CD4-positive, alpha-beta T cell treated with Interleukin-10 for 1 hour (primary cell): ENCODE measurements at regions not wholly inside any gene's neighbourhood (a gene's known extent, or its start where the extent isn't known, plus 50 kb on each side); places are given as distances from the start of the nearest gene placed in this dataset.

Experiments used
- DNase-seq: peaks from one replicate; pipeline ENCODE4 v3.0.0-alpha.2; 2020

DNA sequence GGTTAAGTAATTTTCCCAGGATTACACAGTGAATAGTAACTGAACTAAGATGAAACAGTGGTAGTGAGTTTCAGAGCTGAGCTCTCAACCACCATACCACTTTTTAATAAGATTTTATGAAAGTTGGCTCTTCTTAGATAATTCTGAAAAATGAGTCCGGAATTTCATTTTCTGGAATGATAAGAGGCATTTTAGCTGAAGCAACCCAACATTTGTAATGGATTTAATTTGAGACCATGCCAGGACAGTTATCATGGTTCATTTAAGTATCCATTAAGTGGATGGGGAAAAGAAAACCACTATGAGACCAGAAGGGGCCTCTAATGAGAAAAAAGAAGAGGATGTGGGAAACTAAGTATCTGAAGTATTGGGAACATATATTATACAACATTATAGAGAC lies 464.7 kb upstream of the C9orf72 start:
- no peak for DNase-seq

DNA sequence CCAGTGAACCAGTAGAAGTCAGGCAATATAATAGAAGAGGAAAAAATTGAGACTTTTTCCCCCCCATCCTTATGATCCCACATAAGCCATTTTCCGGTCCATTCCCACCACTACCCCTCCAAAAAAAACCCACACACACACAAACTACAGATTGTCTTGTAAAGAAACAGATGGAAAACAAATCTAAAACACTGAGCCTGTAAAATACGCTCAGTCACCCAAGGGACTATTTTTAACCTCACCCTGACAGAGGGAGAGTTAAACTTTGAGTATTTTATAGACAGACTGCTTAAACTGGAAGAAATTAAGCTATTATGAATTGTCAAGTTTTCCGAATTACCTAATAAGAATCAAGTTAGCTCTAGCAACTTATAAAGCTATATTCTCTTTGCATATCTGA lies 471.8 kb upstream of the C9orf72 start:
- no peak for DNase-seq

DNA sequence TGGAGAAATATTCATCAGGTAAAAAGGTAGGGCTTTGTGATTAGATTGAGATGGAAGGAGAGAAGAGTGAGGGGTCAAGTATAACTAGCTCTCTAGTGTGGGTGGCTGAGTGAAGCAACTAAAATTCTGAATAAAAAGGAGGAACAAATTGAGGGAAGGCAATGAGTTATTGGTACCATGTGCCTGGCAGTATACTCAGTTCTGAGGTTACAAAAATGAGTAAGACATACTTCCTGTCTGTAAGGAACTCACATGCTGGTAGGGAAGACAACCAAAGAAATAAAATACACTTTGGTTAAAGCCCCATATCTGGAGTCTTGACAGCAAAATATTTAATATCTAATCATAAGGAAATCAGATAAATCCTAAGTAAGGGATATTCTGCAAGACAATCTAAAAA lies 476.8 kb upstream of the C9orf72 start:
- no peak for DNase-seq

DNA sequence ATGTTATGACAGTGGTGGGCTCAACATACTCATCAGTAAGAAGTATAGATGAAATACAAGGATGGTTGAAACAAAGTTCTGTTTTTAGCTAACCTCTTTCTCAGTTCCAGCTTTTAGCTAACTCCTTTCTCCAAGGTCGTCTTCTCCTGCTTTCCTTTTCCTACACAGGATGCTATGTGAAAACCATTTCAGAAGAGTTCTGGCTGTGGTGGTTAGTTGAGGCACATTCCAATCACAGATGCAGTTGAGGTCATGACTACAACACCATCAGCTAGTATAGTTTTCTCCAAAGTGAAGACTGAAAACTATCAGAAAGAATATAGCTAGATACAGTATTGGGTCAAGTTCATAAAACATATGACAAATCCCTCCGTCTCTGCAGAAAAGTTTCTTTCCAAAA lies 477.7 kb upstream of the C9orf72 start:
- no peak for DNase-seq

DNA sequence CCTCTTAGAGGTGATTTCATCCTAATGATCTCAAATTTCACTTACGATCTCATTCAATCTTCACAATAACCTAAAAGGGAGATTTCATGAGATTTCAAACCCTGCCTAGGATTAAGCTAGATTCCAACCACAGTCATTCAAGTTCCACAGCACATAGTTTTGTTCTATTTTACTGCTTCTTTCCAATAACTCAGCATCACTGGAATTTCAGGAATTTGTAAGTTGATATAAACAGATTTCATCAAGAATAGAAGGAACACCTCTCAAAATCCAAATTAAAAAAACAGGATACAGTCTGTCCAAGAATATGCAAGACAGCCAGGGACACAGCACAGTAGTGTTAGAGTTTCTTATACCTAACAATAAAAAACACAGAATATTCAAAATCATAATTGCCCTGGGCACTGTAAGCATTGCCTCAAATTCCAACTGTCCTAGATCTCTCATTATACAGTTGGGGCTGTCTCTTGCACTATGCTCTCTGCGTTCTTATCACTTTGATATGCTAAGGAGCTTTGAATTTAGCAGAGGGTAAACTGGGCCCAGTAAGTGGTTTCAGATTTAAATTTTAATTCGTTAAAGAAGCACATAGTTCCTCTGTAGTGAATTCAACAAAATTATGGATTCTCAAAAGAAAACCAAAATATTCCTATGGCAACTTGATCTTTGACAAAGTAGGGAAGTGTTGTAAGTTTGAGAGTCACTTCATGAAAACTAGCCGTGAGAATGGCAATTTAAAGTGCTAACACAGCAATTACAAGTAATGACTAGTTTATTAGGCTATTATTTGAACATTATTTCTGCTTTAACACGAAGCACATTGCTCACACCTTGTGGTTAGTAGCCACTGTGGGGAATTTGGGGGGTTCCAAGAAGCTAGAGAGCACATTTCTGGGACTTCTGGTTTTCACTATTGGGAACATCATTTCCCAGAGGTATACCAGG lies 478.6 kb upstream of the C9orf72 start:
- no peak for DNase-seq

DNA sequence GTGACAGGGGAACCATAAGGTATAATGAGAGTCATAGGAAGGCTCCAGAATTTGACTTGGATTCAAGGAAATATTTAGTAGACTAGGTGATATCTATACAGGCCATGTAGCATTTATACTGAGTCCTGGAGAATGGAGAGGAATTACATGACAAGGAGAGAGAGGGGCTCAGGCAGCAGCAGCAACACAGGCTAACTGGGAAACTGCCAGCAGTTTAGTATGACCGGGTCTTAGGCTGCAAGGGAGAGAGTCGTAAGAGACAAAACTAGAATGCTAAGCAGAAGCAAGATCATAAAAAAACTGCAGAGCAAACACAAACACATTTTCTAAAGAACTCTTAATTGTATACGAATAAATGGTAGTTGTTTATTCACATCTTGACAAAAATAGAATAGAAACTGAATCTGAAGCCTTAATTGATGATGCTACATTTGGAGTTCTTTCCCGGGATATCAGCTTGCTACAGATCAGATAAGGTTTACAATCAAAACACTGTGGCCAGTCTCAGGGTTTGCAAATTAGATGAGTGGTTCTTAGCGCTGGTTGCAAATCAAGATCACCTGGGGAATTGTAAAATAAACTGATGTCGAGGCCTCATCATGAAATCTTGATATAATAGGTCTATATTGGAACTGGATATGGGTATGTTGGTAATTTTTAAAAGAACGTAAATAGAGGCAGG lies 480.0 kb upstream of the C9orf72 start:
- no peak for DNase-seq

DNA sequence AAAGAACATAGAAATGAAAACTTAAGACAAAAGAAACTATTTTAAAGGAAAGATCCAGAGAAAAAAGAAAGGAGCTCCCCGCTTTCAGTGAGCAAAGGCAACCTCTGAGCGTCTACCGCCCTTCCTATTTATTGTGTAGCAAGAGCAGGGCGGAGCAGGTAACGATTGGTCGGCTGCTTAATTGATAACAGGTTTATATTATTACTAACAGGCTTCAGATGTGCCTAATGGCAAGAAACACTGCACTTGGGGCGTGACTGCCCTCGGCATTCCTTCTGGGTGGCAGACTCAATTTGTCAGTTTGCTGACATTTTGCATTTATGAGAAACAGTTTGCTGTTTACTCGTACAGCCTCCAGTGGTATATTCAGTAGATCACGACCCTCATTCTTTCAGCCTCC lies 482.7 kb upstream of the C9orf72 start:
- DNase-seq, result no peak

DNA sequence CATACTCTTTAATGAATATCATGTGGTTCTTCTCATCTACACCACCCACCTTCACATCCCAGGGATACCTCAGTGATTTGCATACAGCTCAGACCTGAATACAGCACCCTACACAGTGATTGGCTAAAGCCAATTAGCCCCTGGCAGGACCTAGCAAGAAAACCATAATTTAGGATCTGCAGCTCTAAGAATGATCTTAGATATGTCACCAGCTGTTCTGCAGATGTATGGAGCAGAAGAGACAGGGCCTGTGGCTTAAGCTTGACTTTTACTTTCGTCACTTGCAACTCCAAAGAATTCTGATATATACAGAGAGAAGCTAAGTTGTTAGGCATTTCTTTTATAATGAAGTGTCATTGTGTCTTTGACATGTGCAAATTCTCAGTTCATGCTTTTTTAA lies 483.2 kb upstream of the C9orf72 start:
- no peak for DNase-seq

DNA sequence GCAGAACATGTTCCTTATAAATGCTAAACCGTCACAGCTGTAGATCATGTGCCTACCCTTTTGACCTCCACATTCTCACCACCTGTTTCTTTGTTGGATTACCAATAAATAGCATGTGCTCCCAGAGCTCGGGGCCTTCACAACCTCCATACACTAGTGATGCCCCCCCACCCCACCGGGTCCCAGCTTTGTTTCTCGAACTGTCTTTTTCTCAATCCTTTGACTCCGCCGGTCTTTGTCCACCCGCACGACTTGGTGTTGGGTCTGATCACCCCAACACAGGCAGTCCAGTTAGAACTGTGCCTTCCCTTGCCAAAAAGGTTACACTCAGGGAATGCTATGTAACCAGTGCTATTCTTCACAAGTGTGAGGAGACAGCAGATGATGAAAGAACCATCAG lies 485.9 kb upstream of the C9orf72 start:
- no peak for DNase-seq

DNA sequence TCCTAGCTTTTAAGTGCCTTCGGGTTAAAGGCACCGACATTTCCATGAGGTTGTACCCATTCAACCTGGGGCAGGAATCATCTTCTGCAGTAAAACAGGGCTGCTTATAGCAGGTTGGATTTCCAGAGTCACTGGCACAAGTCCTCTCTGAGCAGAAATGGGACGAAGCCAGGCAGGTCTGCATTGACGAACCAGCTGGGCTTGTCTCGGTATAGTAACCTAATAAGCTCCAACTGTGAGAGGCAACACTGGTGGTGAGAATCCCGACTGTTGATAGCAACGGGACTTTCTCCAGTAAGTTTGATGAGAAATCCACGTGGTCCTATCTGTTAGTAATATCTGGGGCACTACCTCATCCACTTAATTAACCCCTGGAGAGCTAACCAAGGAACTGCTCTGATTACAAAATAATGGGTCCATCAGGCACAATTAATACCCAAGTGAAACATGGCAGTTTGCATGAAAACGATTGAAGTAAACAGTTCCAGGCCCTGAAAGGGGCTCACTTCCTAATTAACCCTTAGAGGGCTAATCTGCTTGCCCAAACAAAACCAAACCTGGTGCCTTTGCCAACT lies 491.0 kb upstream of the C9orf72 start:
- no peak for DNase-seq

DNA sequence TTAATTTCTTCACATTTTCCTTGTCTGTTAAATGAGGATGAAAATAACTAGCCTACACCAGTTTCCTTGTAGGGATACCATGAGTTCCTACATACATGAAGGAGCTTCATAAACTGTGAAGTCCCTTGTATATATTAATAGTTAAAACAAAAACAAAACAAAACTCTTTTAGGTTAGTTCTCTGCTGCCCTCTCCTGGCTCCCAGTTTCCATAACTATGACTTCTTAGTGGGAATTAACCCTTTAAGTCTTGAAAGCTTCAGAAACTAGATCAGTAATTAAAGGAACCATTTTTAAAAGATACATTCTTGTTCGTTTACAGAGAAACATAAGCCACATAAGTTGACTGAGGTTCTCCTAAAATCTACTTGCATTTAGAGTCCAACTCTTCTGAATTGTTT lies 500.0 kb upstream of the C9orf72 start:
- DNase-seq, result no peak

DNA sequence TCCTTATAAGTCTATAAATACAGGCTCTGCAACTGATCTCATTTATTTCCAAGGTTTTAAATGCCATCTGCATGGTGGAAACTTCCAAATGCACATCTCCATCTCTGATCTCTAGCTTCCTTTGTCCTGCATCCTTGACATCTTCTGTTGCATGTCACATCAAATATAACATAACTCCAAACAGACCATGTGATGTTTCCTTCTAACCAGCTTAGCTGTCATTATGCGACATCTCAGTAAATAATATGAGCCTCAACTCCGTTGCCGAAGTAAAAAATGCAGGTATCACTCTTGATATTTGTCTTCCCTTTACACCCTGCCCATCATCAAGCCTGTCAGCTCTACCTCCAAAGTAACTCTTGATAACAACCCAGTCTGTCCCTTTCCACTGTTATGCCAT lies 506.4 kb upstream of the C9orf72 start:
- DNase-seq, result no peak

DNA sequence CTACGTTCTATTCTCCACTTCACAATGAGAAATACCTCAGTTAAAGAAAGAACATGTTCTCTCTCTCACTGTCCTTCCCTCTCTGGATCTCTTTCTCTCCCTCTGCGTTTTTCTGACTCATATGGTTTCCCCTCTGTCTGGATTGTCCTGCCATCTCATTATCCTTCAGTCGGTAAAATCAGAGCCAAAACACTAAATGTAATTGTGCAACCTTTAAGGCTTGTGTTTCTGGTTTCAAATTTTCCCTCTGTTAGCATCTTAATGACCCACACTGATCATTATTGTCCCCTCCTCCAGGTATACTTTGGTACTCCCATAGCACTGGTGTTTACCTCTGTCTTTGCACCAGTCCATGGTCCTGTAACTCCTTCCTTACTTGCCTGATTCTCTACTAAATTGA lies 509.4 kb upstream of the C9orf72 start:
- DNase-seq, result no peak

DNA sequence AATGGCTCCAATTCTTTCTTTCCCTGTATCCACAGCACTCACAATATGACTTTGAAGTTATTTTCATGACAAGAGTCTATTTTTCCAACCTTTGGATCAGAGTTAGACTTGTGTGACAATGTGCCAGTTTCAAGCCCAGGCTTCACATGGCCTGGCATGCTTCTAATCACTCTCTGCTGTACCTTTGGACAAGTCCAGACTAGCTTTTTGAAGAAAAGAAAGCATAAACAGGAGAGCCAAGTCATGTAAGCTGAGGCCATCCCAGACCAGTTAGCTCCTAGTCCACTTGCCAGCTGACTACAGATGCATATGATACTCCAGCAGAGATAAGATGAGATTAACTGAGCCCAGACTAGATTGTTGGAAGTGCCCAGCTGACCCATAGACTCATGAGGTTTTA lies 513.6 kb upstream of the C9orf72 start:
- no peak for DNase-seq

DNA sequence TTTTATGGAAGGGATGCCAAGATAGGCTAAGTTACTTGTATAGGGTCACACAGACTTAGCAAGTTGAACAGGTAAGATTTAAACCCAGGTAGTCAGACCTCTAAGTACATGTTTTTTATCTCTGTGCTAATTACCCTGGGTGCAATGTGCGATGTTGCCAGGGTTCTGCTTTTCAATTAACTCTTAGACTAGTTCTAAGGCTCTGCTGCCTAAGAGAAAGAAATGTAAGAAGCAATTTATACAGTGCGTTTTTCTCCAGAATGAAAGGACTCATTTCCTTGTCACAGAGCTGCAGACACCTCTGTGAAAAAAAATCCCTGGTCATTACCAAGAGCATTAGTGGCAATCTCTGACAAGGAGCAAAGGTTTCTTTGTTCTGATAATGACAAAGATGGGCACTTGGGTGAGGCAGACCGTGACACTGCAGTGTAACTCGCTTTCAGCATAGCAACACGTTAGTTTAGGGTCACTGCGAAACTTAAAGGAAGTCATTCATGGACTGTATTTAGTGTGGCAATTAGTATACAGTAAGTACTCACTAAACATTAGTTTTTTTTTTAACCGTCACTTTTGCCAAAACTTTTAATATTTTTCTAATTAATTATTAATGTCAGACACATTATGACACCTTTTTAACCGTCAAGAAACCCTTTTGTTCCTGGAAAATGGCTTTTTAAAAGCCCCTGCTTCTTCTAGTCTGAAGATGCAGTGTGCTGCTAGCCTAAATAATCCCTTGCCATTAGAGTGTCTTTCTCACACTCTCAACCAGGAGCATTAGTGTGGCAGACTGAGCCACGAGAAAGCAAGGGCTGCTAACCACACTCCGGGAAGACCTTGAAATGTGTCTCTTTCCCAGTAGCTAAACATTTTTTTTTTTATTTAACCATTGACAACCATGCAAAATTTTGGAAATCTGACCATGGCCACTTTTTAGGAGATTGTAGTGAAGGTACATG lies 520.0 kb upstream of the C9orf72 start:
- DNase-seq, result no peak

DNA sequence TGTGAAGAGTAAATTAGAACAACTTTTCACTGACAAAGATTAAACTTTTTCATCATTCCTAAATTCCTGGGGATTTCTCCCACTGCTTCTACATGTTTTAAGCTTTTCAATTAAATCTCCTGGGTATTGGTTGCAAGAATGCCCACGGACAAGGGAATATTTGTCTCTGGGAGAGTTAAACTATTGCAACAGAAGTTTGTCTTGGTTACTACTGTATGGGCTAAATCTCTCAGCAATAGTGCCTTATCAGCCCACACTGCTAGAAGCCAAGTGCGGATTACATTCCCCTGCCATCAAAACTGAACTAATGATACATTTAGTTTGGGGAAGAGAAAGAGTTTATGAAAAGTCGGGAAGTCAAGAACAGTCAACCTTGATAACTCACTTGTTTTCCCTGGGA lies 528.2 kb upstream of the C9orf72 start:
- no peak for DNase-seq

DNA sequence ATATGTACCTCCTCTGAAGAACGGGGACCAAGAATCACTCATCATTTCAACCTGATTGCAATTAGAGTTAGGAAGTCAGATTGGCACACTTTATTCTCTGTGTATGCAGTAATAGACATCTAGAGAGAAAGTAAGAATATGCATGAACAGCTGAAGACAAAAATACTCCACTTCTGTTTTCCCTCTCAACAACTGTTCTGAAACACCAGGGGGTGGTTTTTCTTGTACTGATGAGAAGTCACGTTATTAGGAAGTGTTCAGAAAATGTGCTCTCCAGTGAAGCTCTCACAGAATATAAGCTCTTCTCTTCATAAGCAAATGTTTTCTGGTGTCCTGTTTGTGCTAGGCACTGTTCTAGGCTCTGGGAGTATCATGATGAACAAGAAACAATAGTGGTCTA lies 531.7 kb upstream of the C9orf72 start:
- no peak for DNase-seq

DNA sequence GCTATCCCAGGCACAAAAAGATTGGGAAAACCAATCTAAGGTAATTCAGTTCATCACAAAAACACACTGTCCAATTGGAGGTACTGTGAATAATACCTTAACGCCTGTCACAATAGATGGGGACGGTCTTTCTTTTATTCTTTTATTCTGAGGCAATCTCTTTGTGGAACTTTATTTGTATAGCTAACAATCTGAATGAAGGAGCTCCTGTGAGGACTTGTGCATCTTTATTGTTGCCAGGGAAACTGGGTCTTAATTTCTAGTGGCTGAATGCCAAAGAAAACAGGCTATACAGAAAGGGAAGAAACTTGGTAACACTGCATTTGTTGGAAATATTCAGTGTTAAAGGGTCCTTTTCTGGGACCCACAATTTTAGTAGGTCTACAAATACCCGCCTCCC lies 546.9 kb upstream of the C9orf72 start:
- DNase-seq, result no peak

DNA sequence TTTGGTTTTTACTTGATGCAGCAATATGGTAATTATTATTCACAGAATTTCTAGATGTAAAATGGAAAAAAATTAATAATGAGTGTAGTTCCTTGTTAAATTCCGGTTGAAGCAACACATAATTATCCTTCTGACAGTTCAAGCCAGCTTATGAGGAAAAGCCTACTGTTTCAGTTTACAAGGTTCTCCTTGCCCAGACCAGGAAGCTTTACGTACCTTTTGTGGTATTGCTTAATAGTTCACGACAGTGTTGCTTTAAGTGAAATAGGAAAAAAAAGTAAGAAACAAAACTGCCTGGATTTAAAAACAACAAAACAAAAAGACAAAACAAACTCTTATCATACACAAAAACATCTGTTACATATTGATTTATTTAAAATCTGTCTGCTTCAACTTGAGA lies 547.3 kb upstream of the C9orf72 start:
- no peak for DNase-seq

DNA sequence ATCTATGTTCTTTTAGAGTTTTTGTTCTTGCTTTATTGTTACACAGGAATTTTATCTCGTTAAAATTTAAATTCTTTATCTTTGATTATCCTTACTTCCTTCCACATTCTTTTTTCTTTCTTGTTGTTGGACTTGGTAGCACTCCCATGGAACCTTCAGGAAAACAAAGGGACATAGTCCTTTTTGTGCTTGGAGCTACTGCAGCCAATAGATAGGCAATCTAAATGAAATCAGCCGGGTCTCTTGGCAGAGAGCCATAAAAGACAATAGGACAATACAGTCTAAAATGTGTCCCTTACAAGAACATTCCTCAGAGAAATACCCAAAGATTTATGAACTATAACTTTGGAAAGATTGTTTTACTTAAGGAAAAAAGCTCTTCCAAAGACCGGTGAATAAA lies 548.1 kb upstream of the C9orf72 start:
- DNase-seq, result no peak

DNA sequence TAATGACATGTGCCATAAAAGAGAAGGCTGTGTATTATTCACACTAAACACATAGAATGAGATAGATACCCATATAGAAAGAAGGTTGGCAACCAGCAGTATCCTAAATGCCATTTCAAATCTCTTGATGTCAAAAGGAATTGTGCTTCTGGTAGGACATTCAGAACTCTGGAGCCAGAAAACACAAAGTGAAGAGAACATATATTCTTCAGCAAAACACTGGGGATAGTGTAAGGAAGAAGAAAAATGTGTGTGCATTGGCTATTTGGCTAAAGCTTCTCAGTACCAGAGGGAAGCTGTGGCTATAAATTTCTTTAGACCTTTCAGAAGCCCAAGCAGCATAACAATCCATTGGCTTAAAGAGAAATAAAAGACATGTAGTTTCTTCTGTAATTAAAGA lies 551.6 kb upstream of the C9orf72 start:
- no peak for DNase-seq

DNA sequence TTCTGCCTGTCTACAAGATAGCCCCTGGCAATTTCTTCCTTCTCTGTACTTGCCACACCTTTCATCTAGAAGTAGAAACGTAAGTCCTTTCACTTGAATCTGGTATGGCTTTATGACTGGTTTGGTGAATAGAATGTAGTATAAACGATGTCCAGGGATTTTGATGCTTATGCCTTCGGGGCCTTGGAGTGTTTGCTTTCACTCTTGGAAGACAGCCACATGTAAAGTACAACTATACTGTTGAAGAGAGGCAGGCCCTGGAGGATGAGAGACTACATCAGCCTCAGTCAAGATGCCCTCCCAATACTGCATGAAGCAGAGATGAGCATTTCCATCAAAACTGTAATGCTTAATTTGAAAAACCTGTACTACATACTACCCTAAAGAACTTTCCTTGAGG lies 553.8 kb upstream of the C9orf72 start:
- DNase-seq, result no peak

DNA sequence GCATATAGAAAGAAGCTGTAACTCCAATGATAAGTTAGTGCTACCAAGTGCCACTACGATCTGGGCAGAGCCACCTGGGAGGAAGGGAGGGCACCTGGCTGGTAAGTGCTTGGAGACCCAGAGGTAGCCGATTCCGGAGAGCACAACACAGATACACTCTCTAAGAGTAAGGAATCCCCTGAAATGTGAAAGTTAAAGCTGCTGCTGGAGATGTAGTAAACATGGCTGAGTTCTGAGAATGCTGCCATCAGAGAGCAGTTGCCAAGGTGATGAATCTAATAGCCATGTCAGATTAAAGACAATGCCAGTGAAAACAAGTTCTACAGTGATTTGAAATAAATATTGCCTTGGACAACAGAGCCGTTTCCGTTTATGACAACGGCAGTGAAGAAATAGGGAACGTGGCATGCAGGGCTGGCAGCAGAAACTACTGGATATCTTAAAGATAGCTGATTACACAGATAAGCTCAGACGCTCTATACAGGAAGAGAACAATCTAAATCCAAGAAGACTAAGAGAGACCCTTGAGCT lies 561.2 kb upstream of the C9orf72 start:
- DNase-seq, result no peak
